NCI-H82 (cell line): ENCODE measurements at regions not wholly inside any gene's neighbourhood (a gene's known extent, or its start where the extent isn't known, plus 50 kb on each side); places are given as distances from the start of the nearest gene placed in this dataset.
A peak's percentile ranks its signal among the peaks of the same experiment; 100 is the strongest.

Experiments used
- DNase-seq: peaks from one replicate; lab custom pipeline; 2025; lab: John Stamatoyannopoulos, UW

GRCh38 chr1:34409689-34410229 lies 233.1 kb downstream of the C1orf94 start:
- no peak for DNase-seq

GRCh38 chr1:34412598-34413370 lies 236.1 kb downstream of the C1orf94 start:
- DNase-seq: no peak

- DNase-seq: no peak
These were observed 238.4 kb downstream of the C1orf94 start for GRCh38 chr1:34415140-34415539.

- no peak for DNase-seq
These were observed 241.5 kb downstream of the C1orf94 start for GRCh38 chr1:34418166-34418565.

- DNase-seq: peak; percentile 78
These were observed 243.0 kb downstream of the C1orf94 start for GRCh38 chr1:34419663-34420136.

GRCh38 chr1:34425046-34425445 lies 248.3 kb downstream of the C1orf94 start:
- DNase-seq: no peak

- no peak for DNase-seq
These were observed 249.1 kb downstream of the C1orf94 start for GRCh38 chr1:34425785-34426184.

GRCh38 chr1:34426325-34426896 lies 249.7 kb downstream of the C1orf94 start:
- no peak for DNase-seq

- no peak for DNase-seq
These were observed 250.5 kb downstream of the C1orf94 start for GRCh38 chr1:34427170-34427569.

GRCh38 chr1:34433099-34433498 lies 256.4 kb downstream of the C1orf94 start:
- no peak for DNase-seq

GRCh38 chr1:34436836-34437235 lies 260.1 kb downstream of the C1orf94 start:
- no peak for DNase-seq

- peak; percentile 86 for DNase-seq
These were observed 264.8 kb downstream of the C1orf94 start for GRCh38 chr1:34441259-34442069.

- DNase-seq: peak; percentile 39
These were observed 267.8 kb downstream of the C1orf94 start for GRCh38 chr1:34444516-34444915.

- no peak for DNase-seq
These were observed 273.6 kb downstream of the C1orf94 start for GRCh38 chr1:34450325-34450724.

GRCh38 chr1:34452451-34452850 lies 275.7 kb downstream of the C1orf94 start:
- no peak for DNase-seq

GRCh38 chr1:34455121-34455520 lies 278.4 kb downstream of the C1orf94 start:
- DNase-seq: no peak

GRCh38 chr1:34460193-34460592 lies 283.5 kb downstream of the C1orf94 start:
- peak; percentile 59 for DNase-seq

- no peak for DNase-seq
These were observed 284.4 kb upstream of the GJB5 start for GRCh38 chr1:34470401-34470800.

GRCh38 chr1:34474566-34474965 lies 280.3 kb upstream of the GJB5 start:
- DNase-seq: no peak

- DNase-seq: no peak
These were observed 278.5 kb upstream of the GJB5 start for GRCh38 chr1:34476371-34476770.

- no peak for DNase-seq
These were observed 277.2 kb upstream of the GJB5 start for GRCh38 chr1:34477632-34478141.

GRCh38 chr1:34478515-34479076 lies 276.3 kb upstream of the GJB5 start:
- no peak for DNase-seq
